NCI-H2029 treated with DMSO at 0.1 percent for 48 hours (cell line): ENCODE measurements at regions not wholly inside any gene's neighbourhood (a gene's known extent, or its start where the extent isn't known, plus 50 kb on each side); places are given as distances from the start of the nearest gene placed in this dataset.
"Not testable (repeated sequence)": the region's sequence is repeated elsewhere in the genome, so short reads cannot be mapped to it uniquely, and the experiment has no call there.

Experiments used
- DNase-seq: peaks from one replicate; lab custom pipeline; 2025; lab: John Stamatoyannopoulos, UW

DNA sequence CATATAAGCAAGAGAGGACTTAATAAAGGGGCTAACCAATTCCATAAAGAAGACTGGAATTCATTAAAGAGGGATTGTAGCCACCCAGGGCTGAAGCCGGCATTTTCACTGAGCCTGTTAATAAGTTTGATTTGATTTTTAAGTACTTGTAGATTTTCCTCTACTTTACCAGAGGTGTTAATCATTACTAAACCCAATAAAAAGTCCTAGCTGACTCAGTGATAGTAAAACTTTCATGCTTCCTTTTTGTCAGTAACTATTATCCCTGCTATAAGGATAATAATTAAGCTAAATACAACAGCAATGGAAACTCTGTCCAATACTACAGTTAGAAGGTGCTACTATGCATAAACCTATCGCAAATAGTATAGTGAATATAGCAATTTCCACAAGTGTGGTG, 260.2 kb downstream of the CEMIP2 start:
- not testable (repeated sequence) for DNase-seq

DNA sequence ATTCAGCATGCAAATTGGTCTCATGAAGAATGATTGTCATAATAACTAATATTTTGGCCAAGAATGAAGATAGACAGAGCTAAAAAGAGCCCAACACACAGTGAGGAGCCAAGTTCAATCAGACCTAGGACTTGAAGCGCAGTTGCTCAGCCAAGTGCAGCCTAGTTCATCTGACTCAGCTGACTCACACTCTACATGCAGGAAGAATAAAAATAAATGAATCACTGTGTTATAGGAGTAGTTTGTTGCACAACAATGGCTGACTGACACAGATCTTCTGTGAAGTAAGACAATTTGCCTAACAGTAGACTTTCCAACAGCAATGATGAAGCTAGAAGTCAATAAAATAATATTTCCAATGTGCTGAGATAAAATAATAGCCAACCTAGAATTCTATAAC, 261.5 kb downstream of the CEMIP2 start:
- DNase-seq: no peak

DNA sequence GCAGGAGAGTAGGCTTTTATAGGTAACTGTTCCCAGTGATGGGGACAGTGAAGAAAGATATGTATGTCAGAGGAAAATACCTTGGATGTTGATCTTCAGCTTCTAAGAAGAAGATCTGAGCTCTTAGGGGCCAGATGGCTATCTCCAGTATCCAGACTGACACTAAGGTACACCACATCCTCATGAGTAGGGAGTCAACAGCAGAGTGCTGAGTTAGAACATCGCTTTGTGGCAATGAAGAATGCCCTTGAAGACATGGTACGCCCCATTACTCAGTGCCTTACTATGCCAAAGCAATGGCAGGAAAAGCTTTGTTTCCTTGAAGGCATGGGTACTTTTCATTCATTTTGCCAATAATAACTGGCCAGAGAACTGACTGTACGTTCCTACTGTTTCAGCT, 263.7 kb downstream of the CEMIP2 start:
- no peak for DNase-seq

DNA sequence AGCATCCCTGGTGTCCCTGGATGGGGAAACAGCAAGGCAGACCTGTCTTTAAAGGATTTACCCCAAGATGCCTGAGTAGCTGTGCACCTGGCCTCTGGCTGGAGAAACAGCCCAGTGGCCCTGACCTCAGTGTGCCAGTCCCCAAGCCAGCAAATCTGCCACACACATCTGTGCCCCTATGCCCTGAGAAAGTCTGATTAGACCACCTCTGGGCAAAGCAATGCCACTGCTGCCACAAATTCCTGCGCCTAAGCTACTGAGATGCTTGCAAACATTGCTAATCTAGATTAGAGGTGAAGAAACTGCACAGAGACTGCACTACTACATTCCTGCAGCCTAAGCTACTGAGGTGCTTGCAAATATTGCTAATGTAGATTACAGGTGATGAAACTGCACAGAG, 269.6 kb downstream of the CEMIP2 start:
- DNase-seq: no peak

DNA sequence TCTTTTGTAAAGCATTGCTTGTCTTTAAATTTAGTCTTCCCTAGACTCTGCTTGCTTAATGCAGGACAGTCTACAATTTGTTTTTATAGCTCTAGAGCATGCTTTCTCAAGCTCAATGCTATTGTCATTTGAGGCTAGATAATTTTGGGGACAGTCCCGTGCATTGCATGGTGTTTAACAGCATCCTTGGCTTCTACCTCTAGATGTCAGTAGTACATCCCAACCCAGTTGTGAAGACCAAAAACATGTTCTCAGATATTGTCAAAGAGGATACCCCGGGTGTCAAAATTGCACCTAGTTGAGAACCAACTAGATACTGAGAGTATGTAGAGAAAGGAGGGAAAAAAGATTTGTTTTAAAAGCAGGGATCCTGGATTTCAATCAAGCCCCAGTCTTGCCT, 277.5 kb downstream of the CEMIP2 start:
- DNase-seq: no peak

DNA sequence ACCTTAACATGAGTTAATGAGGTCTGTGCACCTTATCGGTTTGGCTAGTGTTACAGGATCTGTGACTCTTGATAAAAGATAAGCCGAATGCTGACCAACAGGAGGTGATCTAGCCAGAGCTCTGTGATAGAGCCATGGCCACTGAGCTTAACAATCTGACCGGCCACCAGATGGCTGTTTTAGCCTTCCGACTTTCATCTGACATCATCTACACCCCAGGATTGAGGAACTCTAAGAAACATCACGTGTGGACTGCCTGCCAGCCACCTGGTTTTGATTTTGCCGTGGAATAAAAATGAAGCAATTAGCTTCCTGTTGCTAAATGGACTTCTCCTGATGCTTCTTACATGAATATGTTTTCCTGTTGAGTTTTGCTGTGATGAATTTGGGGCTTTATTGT, 281.3 kb downstream of the CEMIP2 start:
- no peak for DNase-seq

DNA sequence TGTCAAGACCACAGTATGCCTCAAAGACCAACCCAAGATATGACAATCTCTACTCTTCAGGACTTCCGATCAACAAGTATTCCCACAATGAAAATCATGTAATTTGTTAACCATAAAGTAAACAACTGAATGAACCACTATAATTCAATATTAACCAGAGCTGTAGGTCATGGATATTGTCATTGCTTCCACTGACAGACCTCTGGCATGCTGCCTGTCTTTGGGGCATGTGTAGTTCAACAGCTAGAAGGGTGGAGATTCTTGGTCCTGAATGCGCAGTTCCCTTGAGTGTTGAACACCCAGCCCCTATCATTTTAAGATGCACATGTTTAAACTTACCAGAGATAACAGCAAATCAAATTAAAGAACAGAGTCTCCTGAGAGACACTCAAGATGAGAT, 283.0 kb downstream of the CEMIP2 start:
- no peak for DNase-seq

DNA sequence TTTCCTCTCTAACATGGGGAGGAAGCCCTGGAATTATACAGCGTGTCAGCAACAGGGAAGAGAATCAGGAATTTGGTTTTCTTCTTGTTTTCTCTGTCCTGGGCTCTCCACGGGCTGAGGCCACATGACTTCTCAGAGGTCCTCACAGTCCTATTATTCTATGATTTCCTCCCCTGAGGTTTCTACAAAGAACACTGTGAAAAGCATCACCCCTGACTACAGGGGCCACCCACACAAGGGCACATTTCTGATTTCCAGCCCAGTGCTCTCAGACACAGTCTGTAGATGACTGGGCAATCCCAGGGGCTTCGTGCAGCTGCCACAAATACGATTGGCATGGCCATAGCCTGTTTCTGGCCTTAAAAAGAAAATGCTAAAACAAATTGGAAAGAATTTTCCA, 284.9 kb downstream of the CEMIP2 start:
- no peak for DNase-seq

DNA sequence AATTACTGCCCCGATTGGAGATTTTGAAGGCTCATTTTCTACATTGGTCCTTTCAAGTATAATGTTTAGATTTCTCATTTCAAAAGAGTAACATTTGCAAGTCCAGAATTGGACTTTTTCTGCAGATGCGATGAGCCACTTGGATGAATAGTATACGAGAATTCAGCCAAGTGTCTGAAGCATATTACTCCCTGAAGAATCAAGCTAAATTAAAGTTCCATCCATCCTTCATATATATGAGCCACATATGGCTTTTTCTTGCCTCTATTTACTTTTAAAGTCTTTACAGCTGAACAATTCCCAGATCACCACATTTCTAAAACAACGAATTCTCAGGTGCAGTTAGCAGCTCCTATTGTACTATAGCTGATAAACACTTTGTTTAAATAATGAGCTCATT, 288.7 kb downstream of the CEMIP2 start:
- no peak for DNase-seq

DNA sequence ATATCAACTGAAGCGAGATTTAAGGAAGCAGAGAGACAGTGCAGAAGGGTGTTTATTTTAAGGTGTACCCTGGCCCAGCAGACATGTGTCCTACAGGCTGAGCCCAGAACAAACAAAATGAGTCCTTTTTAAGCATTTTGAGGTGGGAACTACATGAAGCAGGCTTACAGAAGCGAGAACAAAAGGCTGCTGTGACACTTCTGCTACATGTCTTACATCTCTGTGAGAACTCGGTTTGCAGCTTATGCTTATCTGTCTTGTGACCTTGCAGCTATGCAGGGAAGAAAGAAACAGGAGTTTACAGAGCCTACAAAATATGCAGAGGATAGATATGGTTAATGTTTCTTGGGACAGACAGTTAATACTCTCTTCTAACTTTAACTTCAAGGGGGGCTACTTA, 295.9 kb downstream of the CEMIP2 start:
- no peak for DNase-seq

DNA sequence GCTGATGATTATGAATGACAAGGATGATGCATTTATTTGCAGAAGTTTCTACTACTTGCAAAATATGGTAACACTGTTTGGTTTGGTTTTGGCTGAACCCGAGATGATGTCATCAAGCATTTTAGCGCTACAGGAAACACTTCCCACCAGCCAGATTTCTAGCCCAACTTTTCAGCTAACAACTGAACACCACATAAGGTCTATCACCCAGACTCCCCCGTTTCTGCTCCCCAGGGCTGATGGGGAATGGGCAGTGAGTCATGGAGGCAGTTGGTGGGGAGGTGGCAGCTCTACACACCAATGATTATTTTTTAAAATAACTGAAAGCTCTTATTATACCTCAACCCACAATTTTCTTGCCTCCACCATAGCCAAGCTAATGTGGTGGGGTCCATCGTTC, 302.9 kb downstream of the CEMIP2 start:
- DNase-seq: no peak

DNA sequence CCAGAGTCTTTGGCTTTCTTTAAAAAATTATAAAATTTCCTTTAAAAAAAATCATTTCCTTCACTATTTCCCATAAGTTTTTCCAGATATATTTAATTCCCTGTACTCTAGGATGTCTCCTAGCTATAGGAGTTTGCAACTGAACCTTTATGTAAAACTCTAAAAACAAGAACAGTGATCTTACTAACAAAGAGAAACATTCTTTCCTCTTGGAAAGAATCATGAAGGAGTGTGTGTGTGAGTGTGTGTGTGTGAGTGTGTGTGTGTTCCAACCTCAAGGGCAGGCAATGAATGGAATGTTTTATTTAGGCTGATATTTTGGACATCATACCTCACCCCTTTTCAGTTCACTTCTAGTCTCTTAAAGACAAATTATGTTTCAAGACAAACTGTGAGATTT, 309.2 kb downstream of the CEMIP2 start:
- no peak for DNase-seq

DNA sequence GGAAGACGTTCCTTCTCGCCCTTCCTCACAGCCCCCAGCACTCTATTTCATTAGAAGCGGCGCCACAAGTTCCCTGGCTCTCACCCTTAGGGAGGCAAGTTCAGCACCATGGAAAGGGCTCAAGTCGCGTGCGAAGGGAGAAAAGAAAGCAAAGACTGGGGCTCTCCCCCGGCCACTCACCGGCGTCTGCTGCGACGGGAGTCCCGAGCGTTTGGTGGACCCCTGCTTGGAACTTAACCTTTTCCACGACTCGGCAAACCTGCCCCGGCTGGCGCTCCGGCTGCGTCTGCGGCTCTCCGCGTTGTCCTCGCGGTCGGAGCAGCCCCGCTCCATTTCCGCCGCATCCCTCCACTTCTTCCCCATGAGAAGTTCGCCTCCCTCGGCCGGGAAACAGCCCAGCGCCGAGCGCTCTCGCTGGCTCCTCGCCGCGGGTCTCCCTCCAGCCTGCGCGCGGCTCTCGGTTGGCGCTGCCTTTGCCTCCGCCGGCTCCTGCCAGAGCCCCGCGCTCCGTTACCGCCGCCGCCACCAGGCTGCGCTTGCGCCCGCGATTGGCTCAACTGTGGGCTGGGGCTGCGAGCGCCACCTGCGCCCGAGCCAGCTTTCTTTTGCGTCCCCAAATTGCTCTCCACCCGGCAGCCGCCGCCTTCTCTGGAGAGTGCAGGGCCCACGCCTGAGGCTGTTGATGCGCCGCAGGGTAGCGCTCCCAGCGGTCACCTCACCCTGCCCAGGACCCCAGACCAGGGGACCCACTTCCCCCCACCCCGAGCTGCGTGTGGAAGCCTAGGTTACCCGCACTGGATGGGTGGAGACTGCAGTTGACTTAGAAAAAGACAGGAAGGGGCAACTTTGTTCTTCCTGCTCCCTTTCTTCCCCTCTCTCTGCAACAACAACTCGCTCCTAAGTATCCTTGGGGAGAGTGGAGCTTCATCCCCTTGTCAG, 321.6 kb downstream of the CEMIP2 start:
- no peak for DNase-seq

DNA sequence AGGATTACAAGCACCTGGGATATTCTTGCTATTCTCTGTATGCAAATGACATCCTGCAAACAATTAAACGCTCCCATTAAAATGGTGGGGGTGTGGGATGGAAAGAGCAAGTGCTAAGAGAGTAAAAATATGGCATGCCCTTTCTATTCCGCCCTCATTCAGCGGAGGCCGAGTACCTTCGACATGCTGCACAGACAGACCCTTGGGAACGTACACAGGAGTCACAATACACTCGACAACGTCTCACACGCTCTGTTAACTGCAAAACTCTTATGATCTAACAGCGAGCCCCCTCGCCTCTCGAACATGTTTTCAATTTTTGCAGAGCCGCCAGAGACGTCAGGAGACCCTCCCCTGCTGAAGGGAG, 322.2 kb downstream of the CEMIP2 start:
- no peak for DNase-seq

DNA sequence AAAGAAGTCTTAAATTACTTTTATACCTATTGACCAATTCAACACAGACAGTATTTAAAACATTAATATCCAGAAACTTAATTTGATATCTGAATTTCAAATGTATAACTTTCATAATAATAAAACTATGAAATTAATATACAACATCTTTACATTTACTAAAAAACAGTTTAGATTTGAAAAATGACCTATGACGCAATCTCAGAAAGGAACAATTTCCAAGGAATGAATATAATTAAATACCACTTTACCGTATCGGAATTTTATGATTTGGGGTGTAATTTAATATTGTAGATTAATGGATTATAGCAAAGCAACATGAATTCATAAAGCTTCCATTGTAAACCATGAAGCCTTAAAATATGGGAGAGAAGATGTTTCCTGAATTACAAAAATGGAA, 321.5 kb upstream of the TRPM3 start:
- no peak for DNase-seq

DNA sequence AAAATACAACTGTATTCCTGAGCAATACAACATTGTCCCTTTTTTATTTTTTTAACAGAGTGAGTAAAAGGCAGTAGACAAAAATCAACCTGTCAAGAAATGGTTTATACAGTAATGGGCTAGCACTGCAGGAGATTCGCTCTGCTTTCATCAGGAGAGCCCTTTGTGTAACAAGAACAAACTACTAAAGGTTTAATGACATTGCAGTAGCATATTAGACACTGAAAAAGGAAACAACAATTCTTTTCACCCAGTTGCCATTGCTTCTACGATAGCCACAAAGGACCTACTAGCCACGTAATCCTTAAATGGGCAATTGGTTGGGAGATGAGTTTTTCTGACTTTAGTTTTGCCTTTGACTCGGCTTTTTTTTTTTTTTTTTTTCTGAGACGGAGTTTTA, 319.8 kb upstream of the TRPM3 start:
- DNase-seq: no peak

DNA sequence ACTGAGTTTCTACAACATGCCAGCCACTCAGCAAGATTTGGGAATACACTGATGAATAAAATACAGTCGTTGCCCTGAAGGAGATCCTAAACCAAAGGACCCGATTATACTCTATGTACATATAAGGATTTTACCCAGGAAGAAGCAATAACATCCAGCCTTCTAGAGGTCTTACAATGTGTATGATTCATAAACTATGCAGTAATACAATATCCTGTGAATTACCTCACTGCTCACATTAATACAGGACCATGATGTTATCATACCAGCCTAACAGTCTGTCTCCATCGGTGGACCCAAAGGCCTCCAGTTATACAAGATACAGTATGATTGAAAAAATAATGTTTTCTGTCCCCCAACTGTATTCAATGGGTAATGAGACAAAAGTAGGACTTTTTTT, 310.5 kb upstream of the TRPM3 start:
- no peak for DNase-seq

DNA sequence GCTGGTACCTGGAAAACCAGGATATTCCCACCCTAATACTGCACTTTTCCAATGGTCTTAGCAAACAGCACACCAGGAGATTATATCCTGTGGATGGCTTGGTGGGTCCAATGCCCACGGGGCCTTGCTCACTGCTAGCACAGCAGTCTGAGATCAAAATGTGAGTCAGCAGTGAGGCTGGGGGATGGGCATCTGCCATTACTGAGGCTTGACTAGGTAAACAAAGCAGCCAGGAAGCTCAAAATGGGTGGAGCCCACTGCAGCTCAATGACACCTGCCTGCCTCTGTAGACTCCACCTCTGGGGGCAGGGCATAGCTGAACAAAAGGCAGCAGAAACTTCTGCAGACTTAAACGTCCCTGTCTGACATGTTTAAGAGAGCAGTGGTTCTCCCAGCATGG, 285.9 kb upstream of the TRPM3 start:
- DNase-seq: not testable (repeated sequence)

DNA sequence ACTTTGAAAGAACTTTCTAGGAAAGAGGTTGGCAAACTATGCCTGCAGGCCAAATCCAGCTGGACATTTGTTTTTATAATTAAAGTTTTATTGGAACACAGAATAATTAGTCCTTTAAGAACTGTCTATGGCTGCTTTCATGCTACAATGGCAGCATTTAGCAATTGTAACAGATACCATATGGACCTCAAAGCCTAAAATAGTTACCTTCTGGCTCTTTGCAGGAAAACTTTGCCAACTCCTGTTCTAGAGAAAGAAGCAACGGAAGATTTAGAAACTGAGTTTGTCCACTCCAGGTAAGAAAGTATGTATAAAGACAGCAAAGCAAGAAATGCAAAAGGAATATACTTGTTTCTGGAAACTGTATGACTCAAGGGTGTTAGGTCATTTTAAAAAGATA, 281.7 kb upstream of the TRPM3 start:
- DNase-seq: no peak

DNA sequence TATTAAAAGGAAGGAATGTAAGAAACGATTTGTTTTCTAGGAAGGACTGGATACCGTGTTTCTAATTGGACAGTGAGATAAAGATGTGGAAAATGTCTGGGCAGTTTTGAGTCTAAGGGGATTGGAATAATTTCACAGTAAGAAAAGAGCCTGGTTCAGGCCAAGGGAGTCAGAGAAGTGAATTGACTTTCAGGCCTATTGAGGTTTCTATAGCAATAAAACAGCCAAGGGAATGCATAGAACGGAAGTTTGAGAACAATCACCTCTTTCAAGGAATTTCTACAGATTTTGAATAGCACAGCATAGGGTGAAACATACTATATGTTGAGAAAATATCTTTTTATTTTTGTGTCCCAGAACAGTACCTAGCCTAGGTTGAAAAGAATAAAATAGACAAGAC, 271.6 kb upstream of the TRPM3 start:
- no peak for DNase-seq

DNA sequence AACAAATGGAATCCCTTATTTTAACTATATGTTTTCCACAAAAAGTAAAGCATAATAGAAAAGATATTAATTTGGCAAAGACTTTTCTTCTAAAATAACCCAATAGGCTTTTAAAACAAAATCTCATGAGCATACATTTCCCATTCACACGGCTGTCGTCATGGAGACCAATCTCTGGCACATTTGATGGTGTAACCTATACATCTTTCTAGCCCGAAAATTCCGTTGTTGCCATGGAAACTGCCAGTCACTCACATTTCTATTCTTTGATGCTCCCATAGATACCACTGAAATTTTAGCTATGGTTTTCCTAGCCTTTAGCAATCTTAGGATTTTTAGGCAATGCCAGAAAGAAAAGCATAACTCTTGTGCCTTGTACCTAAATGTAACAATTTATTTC, 262.9 kb upstream of the TRPM3 start:
- DNase-seq: no peak

DNA sequence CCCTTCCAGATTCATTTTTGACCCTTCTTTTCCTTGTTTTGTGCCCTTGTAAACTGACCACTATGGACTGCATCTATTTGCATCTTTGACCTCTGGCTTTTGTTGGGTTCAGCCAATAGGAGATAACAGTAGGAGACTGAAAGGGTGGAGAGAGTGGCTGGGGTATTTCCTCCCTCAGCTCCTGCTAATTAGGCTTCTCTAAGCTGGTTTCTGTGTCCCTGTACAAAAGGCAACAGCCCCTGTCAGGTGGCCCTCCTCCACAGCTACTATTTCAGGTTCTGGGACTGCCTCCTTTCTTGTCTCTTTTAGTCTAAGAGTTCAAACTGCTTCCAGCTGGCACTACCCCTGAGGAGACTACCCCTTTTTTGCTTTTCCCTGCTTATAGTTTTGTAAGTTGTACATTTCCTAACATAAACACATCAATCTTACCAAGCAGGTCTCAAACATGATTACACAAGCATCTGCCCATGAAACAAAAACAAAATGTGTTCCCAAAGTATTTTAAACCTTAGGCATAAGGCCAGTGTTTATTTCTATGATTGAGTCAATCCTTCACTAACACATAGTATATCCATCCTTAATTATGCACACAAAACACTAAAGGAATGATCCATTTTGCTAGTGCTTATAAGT, 262.0 kb upstream of the TRPM3 start:
- DNase-seq: no peak

DNA sequence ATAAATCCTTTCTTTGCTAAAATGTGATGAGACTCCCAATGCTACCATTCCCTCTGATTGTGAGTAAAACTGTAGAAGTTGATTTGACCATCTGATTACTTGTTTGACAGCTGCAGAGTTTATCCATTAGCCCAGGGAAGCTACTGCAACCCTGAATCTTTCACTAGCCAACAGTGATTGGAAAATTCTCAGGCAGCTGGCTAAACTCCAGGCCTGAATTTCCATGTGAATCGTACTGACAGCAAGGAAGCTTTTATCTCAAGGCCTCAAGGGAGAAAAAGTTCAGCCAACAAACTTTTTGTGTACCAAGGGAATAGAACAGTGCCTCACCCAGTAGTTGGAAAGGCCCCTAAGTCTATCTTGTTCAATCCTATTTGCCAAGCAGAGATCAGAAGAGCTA, 246.7 kb upstream of the TRPM3 start:
- DNase-seq: no peak
